ENCODE measurements at regions not wholly inside any gene's neighbourhood (a gene's known extent, or its start where the extent isn't known, plus 50 kb on each side); places are given as distances from the start of the nearest gene placed in this dataset.

DNA sequence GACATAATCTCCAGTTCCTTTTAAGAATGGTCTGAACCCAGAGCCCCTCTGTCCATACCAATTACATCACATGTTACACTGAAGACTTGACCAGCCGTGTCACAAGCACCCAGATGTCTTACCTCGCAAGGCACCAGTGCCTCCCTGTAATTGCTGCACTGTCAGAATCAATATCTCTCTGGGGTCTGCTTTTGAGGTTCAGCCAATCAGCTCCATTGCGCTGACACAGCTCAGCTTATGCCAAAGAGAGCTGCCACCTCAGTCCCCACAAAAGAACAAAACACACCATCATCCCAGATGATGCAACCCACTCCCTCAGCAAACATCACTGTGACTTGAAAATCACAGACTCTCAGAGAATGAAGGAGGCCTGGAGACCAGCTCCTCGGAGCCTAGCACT, 82.5 kb upstream of the SORBS2 start:
- DNase-seq (ENCODE audit: low read depth) = no peak

DNA sequence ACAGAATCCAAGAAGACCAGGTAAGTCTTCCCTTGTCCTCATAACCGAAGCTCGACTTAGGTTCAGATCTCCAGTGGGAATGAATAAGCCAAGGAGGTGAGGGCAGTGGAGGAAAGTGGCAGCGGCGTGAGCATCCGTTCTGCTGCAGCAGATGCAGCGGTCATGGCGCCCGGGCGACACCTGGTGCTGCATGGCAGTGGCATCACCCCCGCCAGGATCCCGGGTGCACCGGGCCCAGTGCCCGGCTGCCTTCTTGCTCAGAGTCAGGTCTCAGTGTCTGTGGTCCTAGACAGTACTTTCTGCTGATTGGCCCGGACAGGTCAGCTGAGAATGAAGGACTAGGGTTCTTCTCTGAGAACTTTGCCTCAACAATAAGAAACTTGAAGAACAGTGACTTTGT, 83.4 kb upstream of the SORBS2 start:
- no peak for DNase-seq (ENCODE audit: low read depth)

DNA sequence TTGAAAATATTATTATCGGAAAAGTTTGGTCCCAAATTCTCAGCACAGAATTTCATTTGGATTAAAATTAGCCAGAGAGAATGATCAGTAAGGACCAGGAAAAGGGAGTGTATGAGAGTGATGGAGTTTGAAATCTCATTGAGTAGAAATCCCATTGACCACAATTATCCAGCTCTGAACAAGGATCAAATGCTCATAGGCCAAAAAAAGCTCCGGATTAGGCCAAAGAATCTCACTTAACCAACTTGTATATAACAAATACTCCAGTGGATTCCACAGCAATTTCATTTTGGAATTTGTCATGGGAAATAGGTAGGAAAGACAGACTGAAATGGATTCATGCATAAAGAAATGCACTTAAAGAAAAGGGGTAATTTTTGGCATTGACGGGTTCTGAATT, 83.9 kb upstream of the SORBS2 start:
- DNase-seq (ENCODE audit: low read depth) = no peak

DNA sequence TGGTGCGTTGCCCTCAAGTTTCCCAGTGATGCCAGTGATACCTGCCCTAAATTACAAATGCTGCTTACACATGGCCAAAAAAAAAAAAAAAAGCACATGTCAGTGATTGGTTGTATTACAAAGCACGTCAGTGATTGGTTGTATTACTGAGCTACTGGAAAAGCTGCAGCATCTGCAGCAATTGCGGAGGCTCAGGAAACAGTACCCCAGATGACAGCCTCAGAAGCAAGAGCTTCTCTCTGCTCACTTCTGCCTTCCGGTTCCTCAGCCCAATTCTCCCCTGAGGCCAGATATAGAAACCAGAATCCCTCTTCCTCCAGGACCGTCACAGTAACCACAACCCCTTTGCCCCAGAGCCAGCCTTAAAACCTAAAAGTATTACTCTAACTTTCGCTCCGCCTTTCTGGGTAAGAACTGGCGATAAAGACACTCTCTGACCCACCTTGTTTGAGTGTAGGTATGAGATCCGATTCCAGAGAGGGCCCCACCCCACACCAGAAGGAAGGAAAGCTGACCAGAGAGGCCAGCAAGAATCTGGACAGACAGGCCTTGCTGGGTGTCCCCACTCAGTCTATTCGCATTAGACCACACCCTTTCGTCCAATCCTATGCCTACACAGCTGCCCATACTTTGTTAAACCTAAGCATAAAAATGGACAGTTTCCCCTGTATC, 85.0 kb upstream of the SORBS2 start:
- DNase-seq (ENCODE audit: low read depth) = no peak

GRCh38 chr4:185898413-185898812, 86.4 kb upstream of the SORBS2 start:
- DNase-seq (ENCODE audit: low read depth) = no peak

DNA sequence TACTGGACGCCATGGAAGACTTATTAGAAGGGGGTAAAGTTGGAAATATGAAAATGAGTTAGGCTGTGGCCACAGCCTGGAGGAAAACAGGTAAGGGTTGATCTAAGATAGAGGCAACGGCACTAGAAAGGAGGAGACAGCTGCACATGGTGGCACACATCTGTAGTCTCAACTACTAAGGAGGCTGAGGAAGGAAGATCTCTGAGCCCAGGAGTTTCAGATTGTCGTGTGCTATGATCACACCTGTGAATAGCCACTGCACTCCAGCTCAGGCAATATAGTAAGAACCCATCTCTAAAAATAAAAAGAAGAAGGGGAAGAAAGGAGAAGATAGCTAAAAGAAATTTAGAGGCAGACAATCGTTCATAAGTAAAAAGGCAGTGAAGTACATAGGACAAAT, 87.8 kb upstream of the SORBS2 start:
- no peak for DNase-seq (ENCODE audit: low read depth)

GRCh38 chr4:185902654-185903053, 90.7 kb upstream of the SORBS2 start:
- no peak for DNase-seq (ENCODE audit: low read depth)

GRCh38 chr4:185903205-185903604, 91.2 kb upstream of the SORBS2 start:
- DNase-seq (ENCODE audit: low read depth) = no peak

- DNase-seq (ENCODE audit: low read depth) = no peak
Measured at GRCh38 chr4:185904381-185904780, 92.4 kb upstream of the SORBS2 start.

- no peak for DNase-seq (ENCODE audit: low read depth)
Measured at GRCh38 chr4:185909972-185910371, 98.0 kb upstream of the SORBS2 start.

DNA sequence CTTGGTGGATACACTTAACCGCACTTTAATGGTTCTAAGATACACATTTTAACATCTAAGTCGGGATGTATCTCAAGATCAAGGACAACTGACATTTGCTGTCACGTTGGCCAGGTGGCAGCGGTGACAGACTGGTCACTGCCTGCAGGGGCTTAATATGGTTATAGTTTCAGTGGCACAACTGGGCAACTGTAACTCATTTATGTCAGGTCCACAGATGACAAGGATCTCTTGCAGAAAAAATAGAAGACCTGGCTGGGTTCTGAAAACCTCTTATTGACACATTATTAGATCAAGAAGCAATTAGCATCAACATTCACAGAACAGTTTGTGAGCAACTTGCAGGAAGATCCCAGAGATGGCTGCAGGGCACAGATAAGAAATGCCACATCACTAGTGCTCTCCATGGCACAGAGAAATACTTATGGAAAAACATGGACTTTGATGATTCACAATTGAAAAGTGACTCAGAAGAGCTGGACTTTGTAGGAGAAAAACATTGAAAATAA, 99.6 kb upstream of the SORBS2 start:
- peak; percentile 23 for DNase-seq (ENCODE audit: low read depth)

- DNase-seq (ENCODE audit: low read depth) = peak; percentile 11
Measured at GRCh38 chr4:185912779-185913178, 100.8 kb upstream of the SORBS2 start.

- no peak for DNase-seq (ENCODE audit: low read depth)
Measured at GRCh38 chr4:185914583-185915199, 102.7 kb upstream of the SORBS2 start.

DNA sequence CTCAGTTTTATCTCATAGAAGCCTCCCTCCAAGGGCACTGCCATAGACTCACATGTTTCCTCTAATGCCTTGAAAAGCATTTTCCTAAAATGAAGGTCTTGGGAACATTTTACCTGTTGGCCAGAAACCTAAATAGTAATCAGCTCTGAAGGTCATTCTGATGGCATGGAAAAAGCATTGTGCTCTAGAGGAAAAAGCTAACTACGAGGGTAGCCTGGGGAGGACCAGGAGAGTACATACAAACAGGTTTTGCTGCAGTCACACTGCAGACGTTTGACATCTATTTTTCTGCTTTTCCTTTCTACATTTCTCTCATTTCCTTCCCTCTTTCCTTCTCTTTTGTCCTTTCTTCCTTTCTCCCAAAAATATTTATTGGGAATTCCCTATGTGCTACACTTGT, 103.3 kb upstream of the SORBS2 start:
- DNase-seq (ENCODE audit: low read depth) = no peak

GRCh38 chr4:185915817-185916216, 103.8 kb upstream of the SORBS2 start:
- DNase-seq (ENCODE audit: low read depth) = no peak

- DNase-seq (ENCODE audit: low read depth) = no peak
Measured at GRCh38 chr4:185916231-185916630, 104.2 kb upstream of the SORBS2 start.

GRCh38 chr4:185916683-185917082, 104.7 kb upstream of the SORBS2 start:
- DNase-seq (ENCODE audit: low read depth) = no peak

- DNase-seq (ENCODE audit: low read depth) = no peak
Measured at GRCh38 chr4:185919107-185919506, 107.1 kb upstream of the SORBS2 start.

GRCh38 chr4:185920171-185920570, 108.2 kb upstream of the SORBS2 start:
- no peak for DNase-seq (ENCODE audit: low read depth)

- no peak for DNase-seq (ENCODE audit: low read depth)
Measured at GRCh38 chr4:185920691-185921260, 108.8 kb upstream of the SORBS2 start.

DNA sequence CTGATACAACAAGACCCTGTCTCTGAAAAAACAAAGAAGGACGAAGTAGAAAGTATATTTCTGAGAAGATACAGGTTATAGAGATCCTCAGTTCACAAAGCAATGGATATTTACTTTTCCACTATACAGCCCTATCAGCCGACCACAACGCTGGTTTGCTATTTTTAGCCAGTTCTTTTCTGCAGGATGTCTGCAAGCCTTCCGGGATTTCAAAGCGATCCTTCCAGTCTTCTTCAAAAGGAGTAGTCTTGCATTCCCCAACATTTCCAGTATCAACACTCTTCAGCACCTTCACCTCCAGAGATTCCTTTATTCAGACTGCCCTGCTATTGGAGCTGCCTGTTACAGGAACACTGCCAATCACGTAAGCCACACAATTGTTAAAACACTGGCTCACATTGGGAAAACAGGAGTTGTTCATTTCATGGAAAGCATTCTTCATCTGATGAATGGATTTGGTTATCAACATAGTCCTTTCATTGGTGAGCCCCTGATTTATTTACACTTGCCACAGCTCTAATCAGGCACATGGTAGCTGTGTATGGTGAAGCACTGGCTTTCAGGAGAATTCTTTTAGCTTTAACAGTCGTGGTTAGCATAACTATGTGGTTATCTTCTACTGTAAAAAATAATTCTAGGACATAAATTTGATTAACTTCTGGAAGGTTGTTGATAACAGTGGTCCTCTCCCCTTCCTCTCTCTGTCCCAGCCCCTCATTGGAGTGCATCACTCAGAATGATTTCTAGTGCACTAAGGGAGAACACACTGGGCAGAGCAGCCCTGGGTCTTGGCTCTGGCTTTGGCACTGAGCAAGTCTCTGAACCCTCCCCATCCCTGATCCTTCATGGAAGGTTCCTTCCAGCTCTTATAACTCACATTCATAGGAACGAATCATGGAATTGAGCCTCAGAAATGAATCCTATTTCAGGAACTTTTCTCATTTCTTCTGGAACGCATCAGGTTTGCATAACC, 109.9 kb upstream of the SORBS2 start:
- DNase-seq (ENCODE audit: low read depth) = no peak

GRCh38 chr4:185924458-185925044, 112.6 kb upstream of the SORBS2 start:
- DNase-seq (ENCODE audit: low read depth) = no peak

Data from HS-5 (cell line).